ENCODE measurements at regions not wholly inside any gene's neighbourhood (a gene's known extent, or its start where the extent isn't known, plus 50 kb on each side); places are given as distances from the start of the nearest gene placed in this dataset.

DNA sequence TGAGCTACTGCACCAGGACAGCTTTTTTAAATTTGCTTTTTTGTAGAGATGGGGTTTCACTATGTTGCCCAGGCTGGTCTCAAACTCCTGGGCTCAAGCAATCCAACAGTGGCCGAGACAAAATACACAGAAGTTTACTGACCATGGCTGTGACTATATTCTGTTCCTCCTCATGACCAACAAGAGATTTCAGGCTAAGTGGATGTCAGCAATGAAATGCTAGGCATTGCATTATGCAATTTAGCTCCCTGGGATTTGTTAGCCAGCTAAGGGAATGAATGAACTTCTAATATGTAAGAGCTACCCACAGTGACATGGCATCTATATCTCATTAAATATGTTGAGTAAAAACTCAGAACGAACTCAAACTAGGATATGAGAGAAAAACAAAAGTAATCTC is 81.9 kb upstream of the MBOAT2 start:
- DNase-seq (ENCODE audit: low read depth in 1 of 2, low spot score in 1 of 2), result no peak

- no peak for DNase-seq (ENCODE audit: low read depth in 1 of 2, low spot score in 1 of 2)
Observed at GRCh38 chr2:9083287-9083686, 79.8 kb upstream of the MBOAT2 start.

GRCh38 chr2:9082158-9082557 is 78.7 kb upstream of the MBOAT2 start:
- no peak for DNase-seq (ENCODE audit: low read depth in 1 of 2, low spot score in 1 of 2)

DNA sequence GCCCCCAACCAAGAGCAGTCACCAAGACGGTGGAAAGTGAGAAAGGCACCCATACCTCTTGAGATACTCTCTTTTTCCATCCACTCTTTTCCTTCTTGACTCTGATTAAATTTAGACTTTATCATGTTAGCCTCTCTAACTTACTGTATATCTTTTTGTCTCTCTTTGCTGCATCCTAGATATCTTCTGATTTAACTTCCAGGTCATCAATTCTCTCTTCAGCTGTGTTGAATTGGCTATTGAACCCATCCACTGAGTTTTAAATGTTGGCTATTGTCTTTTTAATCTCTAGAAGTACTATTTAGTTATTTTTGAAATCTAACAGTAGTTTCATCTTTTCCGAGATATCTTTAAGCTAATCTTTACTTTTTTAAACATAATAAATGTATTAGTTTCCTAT is 78.3 kb upstream of the MBOAT2 start:
- DNase-seq (ENCODE audit: low read depth in 1 of 2, low spot score in 1 of 2), result no peak

DNA sequence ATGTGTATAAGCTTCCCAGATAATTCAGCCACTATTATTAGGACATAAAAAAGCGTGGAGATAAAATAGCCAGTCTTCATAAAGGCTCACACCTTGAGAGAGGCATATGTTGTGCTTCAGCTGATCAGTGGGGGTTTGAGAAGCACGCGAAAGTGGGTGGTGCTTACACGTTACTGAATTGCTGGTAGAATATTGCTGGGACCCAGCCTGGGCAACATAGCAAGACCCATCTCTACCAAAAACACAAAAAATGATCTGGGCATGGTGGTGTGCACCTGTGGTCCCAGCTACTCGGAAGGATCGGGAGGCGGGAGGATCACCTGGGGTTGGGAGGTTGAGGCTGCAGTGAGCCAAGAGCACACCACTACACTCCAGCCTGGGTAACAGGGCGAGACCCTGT is 74.9 kb upstream of the MBOAT2 start:
- no peak for DNase-seq (ENCODE audit: low read depth in 1 of 2, low spot score in 1 of 2)

GRCh38 chr2:9077691-9078090 is 74.2 kb upstream of the MBOAT2 start:
- no peak for DNase-seq (ENCODE audit: low read depth in 1 of 2, low spot score in 1 of 2)

GRCh38 chr2:9076755-9077154 is 73.3 kb upstream of the MBOAT2 start:
- DNase-seq (ENCODE audit: low read depth in 1 of 2, low spot score in 1 of 2), result no peak

GRCh38 chr2:9076210-9076609 is 72.7 kb upstream of the MBOAT2 start:
- no peak for DNase-seq (ENCODE audit: low read depth in 1 of 2, low spot score in 1 of 2)

- DNase-seq (ENCODE audit: low read depth in 1 of 2, low spot score in 1 of 2), result no peak
Observed at GRCh38 chr2:9074930-9075329, 71.4 kb upstream of the MBOAT2 start.

- no peak for DNase-seq (ENCODE audit: low read depth in 1 of 2, low spot score in 1 of 2)
Observed at GRCh38 chr2:9071584-9072124, 68.2 kb upstream of the MBOAT2 start.

- DNase-seq (ENCODE audit: low read depth in 1 of 2, low spot score in 1 of 2), result no peak
Observed at GRCh38 chr2:9071032-9071431, 67.5 kb upstream of the MBOAT2 start.

DNA sequence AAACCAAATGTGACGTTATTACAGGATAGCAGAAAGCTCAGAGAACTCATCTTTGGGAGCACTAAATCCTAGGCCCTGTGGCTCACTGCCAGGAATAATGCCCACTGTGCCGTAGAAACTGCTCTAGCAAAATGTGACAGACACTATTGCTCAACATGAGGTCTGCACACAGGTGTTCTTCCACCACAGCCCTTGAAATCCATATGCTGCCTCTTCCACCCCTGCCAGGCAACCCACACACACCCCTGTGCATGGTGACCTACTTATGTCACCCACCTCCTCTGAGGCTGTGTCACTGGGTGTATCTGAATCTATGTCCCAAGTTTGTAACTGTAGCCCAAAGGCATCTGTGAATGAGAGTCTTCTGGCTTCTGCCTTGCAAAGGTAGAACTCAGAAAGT is 66.1 kb upstream of the MBOAT2 start:
- no peak for DNase-seq (ENCODE audit: low read depth in 1 of 2, low spot score in 1 of 2)

DNA sequence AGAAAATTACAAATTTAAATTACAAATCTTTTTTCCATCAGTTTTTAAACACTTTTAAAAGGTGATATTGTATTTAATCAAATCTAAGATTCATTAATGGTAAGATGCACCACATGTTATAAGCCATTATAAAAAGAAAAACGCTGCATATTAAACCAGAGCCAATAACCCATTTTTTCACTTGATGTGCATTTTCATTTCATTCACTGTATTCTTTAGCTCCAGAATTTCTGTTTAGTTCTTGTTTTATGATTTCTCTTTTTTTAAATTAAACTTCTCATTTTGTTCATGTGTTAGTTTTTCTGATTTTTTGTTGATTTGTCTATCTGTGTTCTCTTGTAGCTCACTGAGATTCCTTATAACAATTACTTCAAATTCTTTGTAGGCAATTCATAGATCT is 62.4 kb upstream of the MBOAT2 start:
- DNase-seq (ENCODE audit: low read depth in 1 of 2, low spot score in 1 of 2), result no peak

DNA sequence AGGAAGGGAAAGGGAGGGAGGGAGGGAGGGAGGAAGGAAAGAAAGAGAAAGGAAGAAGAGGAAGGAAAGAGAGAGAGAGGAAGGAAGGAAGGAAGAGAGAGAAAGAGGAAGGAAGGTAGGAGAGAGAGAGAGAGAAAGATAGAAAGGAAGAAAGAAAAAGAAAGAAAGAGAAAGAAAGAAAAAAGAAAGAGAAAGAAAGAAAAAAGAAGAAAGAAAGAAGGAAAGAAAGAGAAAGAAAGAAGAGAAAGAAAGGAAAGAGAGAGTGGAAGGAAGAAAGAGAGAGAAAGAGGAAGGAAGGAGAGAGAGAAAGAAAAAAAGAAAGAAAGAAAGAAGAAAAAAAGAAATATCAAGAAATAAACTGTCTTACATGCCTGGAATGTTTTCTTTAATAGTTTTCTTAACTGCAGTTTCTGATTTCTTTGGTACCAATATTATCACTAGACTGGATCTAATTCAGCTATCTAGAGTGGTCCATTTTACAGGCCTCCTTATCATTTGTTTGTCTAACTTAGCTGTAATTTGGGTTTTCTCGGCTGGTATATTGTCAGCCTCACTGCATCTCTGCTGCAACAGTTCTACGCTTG is 59.6 kb upstream of the MBOAT2 start:
- no peak for DNase-seq (ENCODE audit: low read depth in 1 of 2, low spot score in 1 of 2)

DNA sequence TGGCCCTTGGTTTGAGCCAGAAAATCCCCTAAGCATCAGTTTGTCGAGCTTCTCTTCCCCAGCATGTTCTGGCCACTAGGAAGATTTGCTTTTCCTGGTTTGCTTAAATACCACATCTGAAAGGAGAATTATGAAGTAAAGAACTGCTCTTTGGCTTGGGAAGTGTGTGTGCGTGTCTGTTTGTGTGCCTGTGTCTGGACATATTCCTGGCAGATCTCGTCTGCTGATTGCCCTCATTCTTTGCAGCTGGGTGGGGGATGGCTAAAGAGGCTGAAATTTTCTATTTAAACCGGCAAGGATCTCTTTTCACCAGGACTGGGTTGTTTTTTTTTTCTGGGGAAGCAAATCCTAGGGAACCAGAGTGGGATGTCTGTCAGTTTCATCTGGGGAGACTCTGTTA is 57.3 kb upstream of the MBOAT2 start:
- DNase-seq (ENCODE audit: low read depth in 1 of 2, low spot score in 1 of 2), result no peak

- DNase-seq (ENCODE audit: low read depth in 1 of 2, low spot score in 1 of 2), result no peak
Observed at GRCh38 chr2:9057939-9058761, 54.7 kb upstream of the MBOAT2 start.

GRCh38 chr2:9055471-9055870 is 52.0 kb upstream of the MBOAT2 start:
- DNase-seq (ENCODE audit: low read depth in 1 of 2, low spot score in 1 of 2), result no peak

DNA sequence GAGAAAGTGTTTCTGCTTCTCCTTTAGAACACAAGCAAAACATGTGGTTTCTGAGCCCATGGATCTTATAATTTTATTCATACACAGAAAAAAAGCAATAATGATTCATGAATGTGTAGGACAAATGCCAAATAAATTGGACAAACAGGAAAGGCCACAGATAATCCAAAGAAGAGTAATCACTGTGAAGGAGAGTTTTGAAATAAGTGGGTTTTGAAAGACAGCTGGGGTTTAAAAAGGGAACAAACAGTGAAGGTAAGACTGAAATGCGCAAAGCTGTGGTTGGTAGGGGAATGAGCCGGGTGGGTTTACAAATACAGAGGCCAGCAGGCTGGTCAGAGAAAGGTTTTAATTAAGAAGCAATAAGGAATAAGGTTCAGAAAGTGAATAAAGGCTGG is 50.0 kb upstream of the MBOAT2 start:
- no peak for DNase-seq (ENCODE audit: low read depth in 1 of 2, low spot score in 1 of 2)

All from stimulated activated CD4-positive, alpha-beta T cell treated with anti-CD3 and anti-CD28 coated beads, Interleukin-15, amount 100 ng/mL, for 1 hour (primary cell).